Prostate gland (tissue), 2 donors: ENCODE measurements at regions not wholly inside any gene's neighbourhood (a gene's known extent, or its start where the extent isn't known, plus 50 kb on each side); places are given as distances from the start of the nearest gene placed in this dataset.

ENCODE experiments used
- CTCF ChIP-seq, 4 experiments: fragments of 200-600 bp in 2 of 4; fragments of 450-650 bp in 2 of 4; sonication (generic) in 2 of 4; IDR thresholded peaks; 1 replicate in 3 of 4; 2 replicates in 1 of 4; pipeline ENCODE4 v1.5.1; 2016 to 2019; ENCODE audit warnings: antibody characterized with exemption in 4 of 4, mild to moderate bottlenecking in 2 of 4, moderate library complexity in 2 of 4
- POLR2A ChIP-seq: fragments of 450-650 bp; IDR thresholded peaks from one replicate; pipeline ENCODE4 v1.6.1; 2016; ENCODE audit warnings: antibody characterized with exemption, mild to moderate bottlenecking
- POLR2AphosphoS5 ChIP-seq: sonication (generic); formaldehyde crosslinking; IDR thresholded peaks from one replicate; pipeline ENCODE4 v1.6.1; 2017; ENCODE audit warnings: antibody characterized with exemption

GRCh38 chr7:80278737-80279136 is 144.1 kb downstream of the GNAI1 start:
- TF ChIP-seq CTCF (IDR thresholded peaks at IDR 0.05) (no peak), POLR2AphosphoS5 (no peak), POLR2A (no peak)
